GM19463 (cell line): ENCODE measurements at regions not wholly inside any gene's neighbourhood (a gene's known extent, or its start where the extent isn't known, plus 50 kb on each side); places are given as distances from the start of the nearest gene placed in this dataset.

Experiments used
- ATAC-seq: cut with Tn5 transposase; IDR thresholded peaks from one replicate; pipeline ENCODE4 v1.9.1; 2021; ENCODE audit warnings: mild to moderate bottlenecking, moderate library complexity; ENCODE audit not compliant: unreplicated experiment

- no peak for ATAC-seq
These were observed 124.4 kb downstream of the FBXO15 start for GRCh38 chr18:74023220-74023619.

GRCh38 chr18:74019864-74020263 is 127.8 kb downstream of the FBXO15 start:
- no peak for ATAC-seq

DNA sequence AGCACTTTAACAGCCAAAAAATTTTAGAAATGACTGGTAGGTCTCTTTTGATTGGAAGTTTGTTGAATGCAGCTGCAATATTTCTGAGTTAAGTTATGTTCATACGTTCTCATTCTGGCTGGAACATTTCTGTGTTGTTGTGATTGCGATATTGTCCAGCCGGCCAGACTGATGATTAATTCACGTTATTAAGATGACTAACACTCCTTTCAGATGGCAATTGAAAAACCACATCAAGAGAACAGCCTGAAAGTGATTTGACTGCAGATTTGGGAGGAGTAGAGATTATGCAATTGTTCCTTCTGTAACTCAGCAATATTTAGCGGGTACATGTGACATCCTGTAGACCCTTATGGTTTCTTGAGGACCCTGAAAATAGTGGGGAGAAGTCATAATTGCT is 133.7 kb downstream of the FBXO15 start:
- no peak for ATAC-seq

DNA sequence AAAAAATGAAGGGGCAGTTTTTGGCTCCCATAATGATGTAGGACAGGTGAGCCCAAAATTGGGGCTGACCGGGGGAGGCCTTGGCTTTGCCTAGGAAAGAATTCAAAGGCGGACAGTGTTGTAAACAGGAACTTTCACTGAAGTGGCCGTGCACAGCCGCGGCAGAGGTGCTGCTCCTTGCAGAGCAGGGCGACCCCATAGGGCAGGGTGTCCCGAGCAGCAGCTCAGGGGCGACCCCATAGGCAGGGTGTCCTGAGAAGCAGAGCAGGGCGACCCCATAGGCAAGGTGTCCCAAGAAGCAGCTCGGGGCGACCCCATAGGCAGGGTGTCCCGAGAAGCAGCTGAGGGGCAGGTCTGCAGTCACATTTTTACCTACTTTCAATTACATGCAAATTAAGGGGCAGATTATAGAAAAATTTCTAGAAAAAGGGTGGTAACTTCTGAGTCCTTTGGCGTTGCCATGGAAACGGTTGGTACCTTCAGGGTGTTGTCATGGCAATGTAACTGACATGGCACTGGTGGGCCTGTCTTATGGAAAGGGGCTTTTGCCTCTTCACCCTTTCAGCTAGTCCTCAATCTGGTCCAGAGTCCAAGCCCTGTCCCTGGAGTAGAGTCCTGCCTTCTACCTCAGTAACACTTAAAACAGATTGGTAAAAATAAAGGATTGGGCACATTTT is 134.5 kb downstream of the FBXO15 start:
- no peak for ATAC-seq

DNA sequence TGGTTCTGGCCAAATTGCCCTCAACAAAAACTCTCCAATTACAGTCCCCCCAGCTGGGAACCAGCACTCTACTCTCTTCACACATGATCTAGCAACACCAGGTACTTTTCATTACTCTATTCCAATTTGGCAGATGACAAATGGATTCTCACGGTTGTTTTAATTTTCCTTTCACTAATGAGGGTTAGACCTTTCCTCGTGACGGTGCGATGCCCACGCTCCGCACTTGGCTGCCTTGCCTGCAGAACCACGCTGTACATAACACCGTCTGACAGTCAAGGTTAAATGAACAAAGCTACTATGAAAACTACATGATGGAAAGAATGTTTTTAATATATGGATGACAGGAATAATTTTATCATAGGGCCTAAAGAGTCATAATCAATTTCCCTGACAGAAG is 141.5 kb downstream of the FBXO15 start:
- ATAC-seq: no peak

GRCh38 chr18:74005320-74006109 is 142.1 kb downstream of the FBXO15 start:
- no peak for ATAC-seq

DNA sequence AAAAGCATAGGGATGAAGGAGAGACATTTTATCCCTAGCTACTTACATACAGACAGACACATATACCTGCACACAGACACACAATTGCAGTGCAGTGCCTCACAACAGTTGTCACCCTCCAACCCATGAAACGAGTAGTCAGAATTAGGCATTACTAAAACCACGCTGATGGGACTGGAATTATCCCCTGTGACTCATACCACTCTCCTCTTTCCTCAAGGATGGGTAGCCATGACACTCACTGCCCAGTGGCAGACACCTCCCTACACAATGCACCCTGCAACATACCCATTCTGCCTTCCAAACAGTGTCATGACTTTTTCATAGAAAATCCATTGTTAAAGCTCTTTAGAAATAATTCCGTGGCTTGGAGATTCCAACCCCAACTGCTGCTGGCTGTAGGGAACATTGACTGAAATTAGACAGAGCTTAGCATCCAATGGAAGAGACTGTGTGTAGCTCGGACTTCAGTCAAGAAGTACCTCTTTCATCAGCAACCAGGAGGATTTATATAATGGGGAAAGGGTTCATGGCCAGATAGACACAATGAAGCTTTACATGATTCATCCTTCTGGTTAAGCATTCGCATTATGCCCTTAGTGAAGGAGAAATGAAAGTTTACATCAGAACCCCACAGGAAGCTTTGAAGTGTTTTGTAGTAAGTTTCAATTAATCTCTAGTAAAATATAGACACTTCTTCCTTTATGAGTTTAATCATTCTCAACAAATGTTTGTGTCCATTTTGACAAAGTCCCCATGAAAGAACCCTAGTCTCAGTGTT is 155.2 kb downstream of the FBXO15 start:
- no peak for ATAC-seq

DNA sequence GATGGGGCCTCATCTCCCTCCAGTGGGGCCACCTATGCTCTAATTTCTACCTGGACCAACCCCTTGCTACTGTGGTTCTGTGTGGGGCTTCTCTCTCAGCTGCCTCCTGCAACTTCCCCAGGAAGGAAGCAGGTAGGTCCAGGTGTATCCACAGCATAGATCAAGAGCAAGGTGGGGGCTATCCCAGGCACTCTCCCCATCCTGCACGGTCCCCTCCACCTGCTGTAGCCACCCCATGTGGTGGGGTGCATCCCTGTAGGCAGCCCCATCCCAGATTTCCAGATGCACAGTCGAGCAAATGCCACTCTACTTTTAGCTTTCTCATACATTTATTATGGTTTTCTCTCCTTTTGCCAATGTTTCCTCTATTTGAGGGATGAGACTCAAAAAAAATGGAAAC is 156.1 kb downstream of the FBXO15 start:
- ATAC-seq: no peak

- no peak for ATAC-seq
These were observed 157.4 kb downstream of the FBXO15 start for GRCh38 chr18:73990258-73990657.

DNA sequence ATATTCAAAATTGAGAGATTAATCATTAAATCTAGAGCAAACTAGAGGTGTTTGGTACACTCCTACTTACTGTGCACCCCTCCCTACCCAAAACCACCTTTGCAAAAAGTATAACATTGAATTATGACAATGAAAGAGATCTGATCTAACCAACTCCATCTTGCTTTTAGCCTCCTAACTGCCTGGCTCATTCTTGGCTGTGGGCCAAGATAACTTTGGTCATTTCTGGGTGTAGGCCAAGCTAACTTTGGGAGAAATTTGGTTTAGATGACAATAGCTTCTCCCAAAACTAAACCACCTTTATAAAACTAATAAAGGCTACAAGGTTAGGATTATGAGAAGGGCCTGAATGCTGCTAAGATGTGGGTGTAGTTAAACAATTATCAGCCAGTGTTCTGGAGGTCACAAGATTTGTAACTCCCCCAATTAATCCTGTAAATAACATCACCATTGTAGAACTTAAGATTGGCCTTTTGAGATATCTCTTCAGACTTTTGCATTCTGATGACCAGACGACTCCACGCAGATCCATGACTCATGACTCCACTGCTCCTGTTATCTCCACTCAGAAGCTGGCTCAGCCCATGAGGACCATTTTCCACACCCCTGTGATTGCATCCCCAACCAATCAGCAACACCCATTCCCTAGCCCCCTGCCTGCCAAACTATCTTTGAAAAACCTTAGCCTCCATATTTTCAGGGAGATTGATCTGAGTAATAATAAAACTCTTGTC is 160.2 kb downstream of the FBXO15 start:
- no peak for ATAC-seq

DNA sequence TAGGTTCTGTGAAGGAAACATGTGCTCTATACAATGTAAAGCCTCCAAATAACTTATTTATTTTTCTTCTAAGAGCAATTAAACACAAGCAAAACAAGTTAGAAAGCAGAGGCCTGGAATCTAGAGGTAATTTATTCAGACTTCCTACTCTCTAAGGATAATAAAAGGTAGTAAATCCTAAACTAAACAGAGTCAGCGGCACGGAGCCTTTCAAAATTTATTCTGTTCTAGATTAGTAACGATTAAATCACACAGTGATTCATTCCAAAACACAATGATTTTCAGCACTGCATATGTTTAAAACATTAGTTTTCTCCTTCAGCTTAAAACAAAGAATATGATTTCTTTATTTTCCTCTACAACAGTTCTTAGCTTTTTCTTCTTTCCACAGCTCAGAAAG is 160.9 kb downstream of the FBXO15 start:
- ATAC-seq: no peak

- no peak for ATAC-seq
These were observed 161.6 kb downstream of the FBXO15 start for GRCh38 chr18:73985855-73986625.

DNA sequence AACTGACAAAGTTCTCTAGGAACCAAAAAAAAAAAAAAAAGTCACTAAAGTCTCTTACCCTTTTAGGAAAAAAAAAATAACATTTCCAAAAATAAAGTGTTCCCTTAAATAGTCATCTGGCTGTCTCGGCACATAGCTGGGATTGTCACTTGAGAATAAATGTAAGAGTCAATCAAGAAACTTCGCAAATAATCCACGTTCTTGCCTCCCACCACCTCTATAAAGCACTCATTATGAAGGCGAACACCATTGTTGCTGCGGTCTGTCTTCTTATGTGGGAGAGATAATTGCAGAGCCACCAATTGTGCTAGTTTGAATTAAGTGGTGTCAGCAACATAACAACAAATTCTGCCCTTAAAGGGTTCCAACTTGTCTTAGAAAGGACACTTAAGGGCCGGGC is 163.7 kb downstream of the FBXO15 start:
- ATAC-seq: no peak

GRCh38 chr18:73983496-73983895 is 164.1 kb downstream of the FBXO15 start:
- ATAC-seq: no peak

DNA sequence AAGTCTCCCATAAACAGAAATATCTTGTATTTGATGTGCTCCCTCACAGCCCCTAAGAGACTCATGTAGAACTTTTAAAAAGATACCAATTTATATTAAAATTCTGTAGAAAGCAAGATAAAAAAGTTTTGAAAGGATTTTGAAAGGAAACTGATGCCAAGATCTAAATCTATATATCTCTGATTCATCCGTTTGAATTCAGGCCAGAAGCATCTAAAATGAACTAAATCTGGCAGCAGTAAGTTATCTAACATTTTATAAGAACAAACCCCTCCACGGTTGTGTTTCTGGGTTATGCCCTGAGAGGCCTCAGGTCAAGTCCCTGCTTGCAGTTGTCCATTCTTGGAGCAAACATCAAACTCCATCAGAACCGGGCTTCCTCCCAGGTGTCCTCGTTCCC is 165.8 kb downstream of the FBXO15 start:
- no peak for ATAC-seq

DNA sequence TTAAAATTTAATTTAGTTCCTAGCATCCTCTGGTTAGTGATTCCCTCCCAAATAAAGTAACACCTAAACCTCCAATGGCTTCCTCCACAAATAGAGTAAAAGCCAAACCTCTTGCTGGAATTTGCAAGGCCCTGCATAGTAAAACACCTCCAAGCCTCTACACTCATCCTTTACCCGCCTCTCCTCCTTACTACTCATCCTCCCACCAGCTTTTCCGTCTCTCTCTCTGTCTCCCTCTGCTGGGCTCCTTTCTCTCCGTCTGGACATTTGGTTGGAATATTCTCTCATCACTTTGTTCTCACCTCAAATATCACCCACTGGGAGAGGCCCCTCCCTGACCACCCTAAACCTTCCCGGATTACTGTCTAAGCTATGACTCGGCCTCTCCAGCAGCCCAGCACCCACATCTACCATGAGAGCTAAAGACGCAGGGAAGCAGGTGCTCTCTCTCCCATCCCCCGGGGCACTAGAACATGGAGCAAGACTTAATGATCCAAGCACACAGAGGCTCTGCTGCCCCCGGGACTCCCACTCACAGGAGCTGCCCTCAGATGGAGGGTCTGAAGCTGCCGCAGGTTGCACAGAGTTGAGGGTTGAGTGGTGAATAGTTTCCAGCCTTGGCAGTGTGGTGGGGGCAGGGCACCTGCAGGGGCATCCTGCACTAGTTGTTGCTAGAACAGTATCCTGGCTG is 167.2 kb downstream of the FBXO15 start:
- no peak for ATAC-seq

- ATAC-seq: no peak
These were observed 167.9 kb downstream of the FBXO15 start for GRCh38 chr18:73979742-73980141.

GRCh38 chr18:73976433-73976832 is 171.2 kb downstream of the FBXO15 start:
- ATAC-seq: no peak

DNA sequence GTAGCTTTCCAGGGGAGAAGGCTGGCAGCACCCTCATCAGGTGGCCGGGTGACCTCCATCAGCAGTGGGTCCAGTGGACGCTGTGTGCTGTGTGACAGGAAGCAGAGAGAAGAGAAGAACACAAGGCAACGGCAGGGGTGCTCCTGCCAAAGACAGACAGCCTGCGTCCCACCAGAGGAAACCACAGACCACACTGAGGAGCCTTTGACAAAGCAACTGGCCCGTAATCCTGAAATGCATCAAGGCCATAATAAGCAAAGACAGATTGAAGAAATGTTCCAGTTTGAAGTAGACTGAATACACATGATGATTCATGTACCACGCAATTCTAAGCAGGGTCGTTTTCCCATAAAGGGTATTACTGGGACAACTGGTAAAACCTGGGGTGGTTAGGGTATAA is 172.4 kb downstream of the FBXO15 start:
- no peak for ATAC-seq

DNA sequence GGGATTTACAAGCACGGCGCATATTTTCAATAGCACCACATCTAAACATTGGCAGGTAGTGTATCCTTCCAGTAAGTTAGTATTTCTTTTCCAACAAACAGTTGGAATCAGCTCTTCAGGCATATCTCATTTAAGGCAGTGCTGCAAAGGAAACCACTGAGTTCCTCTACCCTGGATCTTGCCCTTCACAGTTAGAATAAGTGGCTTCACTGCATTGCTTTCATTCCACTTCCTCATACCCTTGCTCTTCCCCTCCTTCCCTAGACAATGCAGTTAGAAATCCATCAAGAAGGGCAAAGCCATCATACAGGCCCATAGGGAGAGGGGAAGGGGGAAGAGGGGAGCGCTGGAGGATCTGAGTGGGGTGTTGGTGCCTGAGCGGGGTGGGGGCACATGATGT is 173.7 kb downstream of the FBXO15 start:
- ATAC-seq: no peak
